ENCODE measurements at regions not wholly inside any gene's neighbourhood (a gene's known extent, or its start where the extent isn't known, plus 50 kb on each side); places are given as distances from the start of the nearest gene placed in this dataset.

GRCh38 chr11:39145346-39145745 lies 2314.1 kb downstream of the LRRC4C start:
- no peak for DNase-seq (ENCODE audit: low read depth in 2 of 3, low spot score in 2 of 3)

- DNase-seq (ENCODE audit: low read depth in 2 of 3, low spot score in 2 of 3), result no peak
These were observed 2314.9 kb downstream of the LRRC4C start for GRCh38 chr11:39144351-39145130.

GRCh38 chr11:39139581-39139980 lies 2319.9 kb downstream of the LRRC4C start:
- no peak for DNase-seq (ENCODE audit: low read depth in 2 of 3, low spot score in 2 of 3)

- DNase-seq (ENCODE audit: low read depth in 2 of 3, low spot score in 2 of 3), result no peak
These were observed 2338.6 kb downstream of the LRRC4C start for GRCh38 chr11:39120890-39121289.

- DNase-seq (ENCODE audit: low read depth in 2 of 3, low spot score in 2 of 3), result no peak
These were observed 2345.8 kb downstream of the LRRC4C start for GRCh38 chr11:39113606-39114005.

GRCh38 chr11:39102236-39102635 lies 2357.2 kb downstream of the LRRC4C start:
- no peak for DNase-seq (ENCODE audit: low read depth in 2 of 3, low spot score in 2 of 3)

GRCh38 chr11:39078465-39078864 lies 2381.0 kb downstream of the LRRC4C start:
- no peak for DNase-seq (ENCODE audit: low read depth in 2 of 3, low spot score in 2 of 3)

- no peak for DNase-seq (ENCODE audit: low read depth in 2 of 3, low spot score in 2 of 3)
These were observed 2421.8 kb downstream of the LRRC4C start for GRCh38 chr11:39037611-39038010.

- no peak for DNase-seq (ENCODE audit: low read depth in 2 of 3, low spot score in 2 of 3)
These were observed 2423.4 kb downstream of the LRRC4C start for GRCh38 chr11:39036021-39036420.

- DNase-seq (ENCODE audit: low read depth in 2 of 3, low spot score in 2 of 3), result no peak
These were observed 2423.5 kb upstream of the RAG2 start for GRCh38 chr11:39021539-39021938.

GRCh38 chr11:39011797-39012196 lies 2413.8 kb upstream of the RAG2 start:
- DNase-seq (ENCODE audit: low read depth in 2 of 3, low spot score in 2 of 3), result no peak

GRCh38 chr11:38990841-38991240 lies 2392.8 kb upstream of the RAG2 start:
- DNase-seq (ENCODE audit: low read depth in 2 of 3, low spot score in 2 of 3), result no peak

- DNase-seq (ENCODE audit: low read depth in 2 of 3, low spot score in 2 of 3), result no peak
These were observed 2392.1 kb upstream of the RAG2 start for GRCh38 chr11:38990139-38990538.

- DNase-seq (ENCODE audit: low read depth in 2 of 3, low spot score in 2 of 3), result no peak
These were observed 2390.9 kb upstream of the RAG2 start for GRCh38 chr11:38988908-38989307.

GRCh38 chr11:38972220-38972619 lies 2374.2 kb upstream of the RAG2 start:
- DNase-seq (ENCODE audit: low read depth in 2 of 3, low spot score in 2 of 3), result no peak

- DNase-seq (ENCODE audit: low read depth in 2 of 3, low spot score in 2 of 3), result no peak
These were observed 2373.1 kb upstream of the RAG2 start for GRCh38 chr11:38971141-38971540.

- no peak for DNase-seq (ENCODE audit: low read depth in 2 of 3, low spot score in 2 of 3)
These were observed 2370.9 kb upstream of the RAG2 start for GRCh38 chr11:38968951-38969350.

GRCh38 chr11:38952698-38953097 lies 2354.7 kb upstream of the RAG2 start:
- no peak for DNase-seq (ENCODE audit: low read depth in 2 of 3, low spot score in 2 of 3)

GRCh38 chr11:38950867-38951266 lies 2352.8 kb upstream of the RAG2 start:
- no peak for DNase-seq (ENCODE audit: low read depth in 2 of 3, low spot score in 2 of 3)

- DNase-seq (ENCODE audit: low read depth in 2 of 3, low spot score in 2 of 3), result no peak
These were observed 2350.4 kb upstream of the RAG2 start for GRCh38 chr11:38948392-38948791.

- no peak for DNase-seq (ENCODE audit: low read depth in 2 of 3, low spot score in 2 of 3)
These were observed 2339.7 kb upstream of the RAG2 start for GRCh38 chr11:38937709-38938108.

GRCh38 chr11:38935941-38936340 lies 2337.9 kb upstream of the RAG2 start:
- DNase-seq (ENCODE audit: low read depth in 2 of 3, low spot score in 2 of 3), result no peak

GRCh38 chr11:38927993-38928392 lies 2330.0 kb upstream of the RAG2 start:
- DNase-seq (ENCODE audit: low read depth in 2 of 3, low spot score in 2 of 3), result no peak

Measured in hematopoietic multipotent progenitor cell (in vitro differentiated cells).